HCT116 (cell line): ENCODE measurements at regions not wholly inside any gene's neighbourhood (a gene's known extent, or its start where the extent isn't known, plus 50 kb on each side); places are given as distances from the start of the nearest gene placed in this dataset.

Experiments used
- ATAC-seq: fragments of 200-7000 bp; cut with Tn5 transposase; 2 replicates; pipeline ENCODE4 v1.9.1; 2020; ENCODE audit warnings: mild to moderate bottlenecking, moderate library complexity
- BruUV-seq: library from RNA; stranded (reverse); fragments of 400-500 nt; replicated peaks from 2 replicates; lab custom pipeline; 2021; lab: Mats Ljungman, UMichigan
- CTCF ChIA-PET: fragments of 300-600 bp; sonication (Branson Sonifier 250); formaldehyde crosslinking; loops from one replicate; lab custom pipeline; 2021; ENCODE audit warnings: antibody characterized with exemption; lab: Charles Lee
- POLR2A ChIA-PET: fragments of 300-600, 350-600 bp; sonication (Branson Sonifier 250); formaldehyde crosslinking; loops from one replicate; lab custom pipeline; 2021; ENCODE audit warnings: antibody characterized with exemption; lab: Charles Lee
- RAD21 ChIA-PET, 2 experiments: fragments of 300-600 bp; sonication (Branson Sonifier 250); formaldehyde crosslinking; loops; one replicate each; lab custom pipeline; 2023; ENCODE audit warnings: low total read pairs in 2 of 2; ENCODE audit not compliant: uncharacterized antibody in 2 of 2, unreplicated experiment in 2 of 2, low non-redundant PET in 1 of 2; lab: Charles Lee
- DNase-seq: peaks from one replicate; pipeline ENCODE4 v3.0.0-alpha.2; 2010; ENCODE audit warnings: low read depth, low spot score
- H2AFZ ChIP-seq: fragments of 200-600 bp; shearing (Covaris generic), sonication (generic); 2 replicates; pipeline ENCODE4 v1.6.1; 2017; ENCODE audit warnings: low read depth, mixed run types, mixed read lengths, antibody characterized with exemption, low read length; ENCODE audit not compliant: poor library complexity, severe bottlenecking
- H3K27ac ChIP-seq: 2 replicates; pipeline ENCODE4 v1.5.1; 2012; ENCODE audit warnings: low read depth, low read length
- H3K27me3 ChIP-seq: fragments of 200-600 bp; sonication (generic); 2 replicates; pipeline ENCODE4 v1.6.1; 2016; ENCODE audit warnings: mixed run types, low read length, mixed read lengths; ENCODE audit not compliant: insufficient read depth
- H3K36me3 ChIP-seq, 2 experiments: fragments of 200-500 bp in 1 of 2; fragments of 200-600 bp in 1 of 2; sonication (Bioruptor generic) in 1 of 2; sonication (generic) in 1 of 2; 2 replicates each; pipeline versions ENCODE4 v1.5.1 to v1.6.1; 2014 to 2016; ENCODE audit warnings: low read length in 2 of 2, inconsistent platforms in 1 of 2, mixed read lengths in 1 of 2, mixed run types in 1 of 2; ENCODE audit not compliant: insufficient read depth in 2 of 2, control insufficient read depth in 1 of 2
- H3K4me1 ChIP-seq, 2 experiments: fragments of 200-600 bp in 1 of 2; sonication (generic) in 1 of 2; 2 replicates each; pipeline versions ENCODE4 v1.5.1 to v1.6.1; 2012 to 2017; ENCODE audit warnings: low read length in 2 of 2, inconsistent platforms in 1 of 2, mild to moderate bottlenecking in 1 of 2, mixed read lengths in 1 of 2, mixed run types in 1 of 2, moderate library complexity in 1 of 2; ENCODE audit not compliant: insufficient read depth in 2 of 2, control insufficient read depth in 1 of 2
- H3K4me2 ChIP-seq: fragments of 200-600 bp; sonication (generic); 2 replicates; pipeline ENCODE4 v1.6.1; 2017; ENCODE audit warnings: mixed run types, low read length, mixed read lengths
- H3K4me3 ChIP-seq, 2 experiments: fragments of 200-600 bp in 1 of 2; sonication (generic) in 1 of 2; replicated peaks in 1 of 2; 2 replicates each; pipeline ENCODE4 v1.5.1; 2011 to 2016; ENCODE audit warnings: low read length in 2 of 2, control low read depth in 1 of 2, low read depth in 1 of 2, mild to moderate bottlenecking in 1 of 2, mixed read lengths in 1 of 2, mixed run types in 1 of 2
- H3K79me2 ChIP-seq: fragments of 200-600 bp; sonication (generic); 2 replicates; pipeline ENCODE4 v1.6.1; 2017; ENCODE audit warnings: mild to moderate bottlenecking, mixed run types, low read length, moderate library complexity, mixed read lengths; ENCODE audit not compliant: insufficient read depth
- H3K9ac ChIP-seq: fragments of 200-600 bp; sonication (generic); 2 replicates; pipeline ENCODE4 v1.6.1; 2016; ENCODE audit warnings: low read length, mixed read lengths
- H3K9me2 ChIP-seq: fragments of 200-600 bp; sonication (generic), shearing (Covaris generic); 2 replicates; pipeline ENCODE4 v1.6.1; 2017; ENCODE audit warnings: mixed run types, mild to moderate bottlenecking, moderate library complexity; ENCODE audit not compliant: insufficient read depth
- H3K9me3 ChIP-seq, 2 experiments: fragments of 200-500 bp in 1 of 2; fragments of 200-600 bp in 1 of 2; sonication (Bioruptor generic) in 1 of 2; sonication (generic) in 1 of 2; 2 replicates each; pipeline ENCODE4 v1.6.1; 2014 to 2017; ENCODE audit warnings: low read length in 2 of 2, mixed read lengths in 2 of 2, inconsistent platforms in 1 of 2, low read depth in 1 of 2, mild to moderate bottlenecking in 1 of 2, mixed run types in 1 of 2, moderate library complexity in 1 of 2; ENCODE audit not compliant: control insufficient read depth in 1 of 2, insufficient read depth in 1 of 2
- H4K20me1 ChIP-seq: fragments of 200-600 bp; sonication (generic), shearing (Covaris generic); 2 replicates; pipeline ENCODE4 v1.6.1; 2017; ENCODE audit warnings: mixed run types, mild to moderate bottlenecking, moderate library complexity; ENCODE audit not compliant: insufficient read depth
- ATF3 ChIP-seq: IDR thresholded peaks from 2 replicates; pipeline ENCODE4 v1.6.1; 2012
- CBX3 ChIP-seq: IDR thresholded peaks from 2 replicates; pipeline ENCODE4 v1.6.1; 2012; ENCODE audit warnings: low read depth
- CEBPB ChIP-seq: IDR thresholded peaks from 2 replicates; pipeline ENCODE4 v1.6.1; 2012; ENCODE audit warnings: low read depth
- CTCF ChIP-seq, 3 experiments: fragments of 200-600 bp in 1 of 3; sonication (generic) in 1 of 3; IDR thresholded peaks in 2 of 3; conservative IDR thresholded peaks in 1 of 3; 2 replicates each; pipeline ENCODE4 v1.5.1; 2012 to 2017; ENCODE audit warnings: low read depth in 2 of 3, low read length in 2 of 3, antibody characterized with exemption in 1 of 3, borderline replicate concordance in 1 of 3, control low read depth in 1 of 3, mild to moderate bottlenecking in 1 of 3, mixed read lengths in 1 of 3, mixed run types in 1 of 3, moderate library complexity in 1 of 3; ENCODE audit not compliant: insufficient read depth in 1 of 3
- ELF1 ChIP-seq: IDR thresholded peaks from 2 replicates; pipeline ENCODE4 v1.6.1; 2012; ENCODE audit warnings: low read depth, borderline replicate concordance
- JUND ChIP-seq: IDR thresholded peaks from 2 replicates; pipeline ENCODE4 v1.6.1; 2012
- POLR2A ChIP-seq: IDR thresholded peaks from 2 replicates; pipeline ENCODE4 v1.7.0; 2011; ENCODE audit warnings: borderline replicate concordance; ENCODE audit not compliant: insufficient read depth, insufficient read length; ENCODE audit errors: extremely low read depth
- POLR2AphosphoS5 ChIP-seq: IDR thresholded peaks from 2 replicates; pipeline ENCODE4 v1.6.1; 2011; ENCODE audit warnings: mild to moderate bottlenecking, low read depth, low read length, moderate library complexity
- RAD21 ChIP-seq: IDR thresholded peaks from 2 replicates; pipeline ENCODE4 v1.6.1; 2012; ENCODE audit warnings: low read depth, mild to moderate bottlenecking
- REST ChIP-seq: IDR thresholded peaks from 2 replicates; pipeline ENCODE4 v1.6.1; 2012; ENCODE audit warnings: low read depth
- SP1 ChIP-seq: IDR thresholded peaks from 2 replicates; pipeline ENCODE4 v1.6.1; 2012; ENCODE audit warnings: low read depth
- ZFX ChIP-seq: fragments of 450-650 bp; IDR thresholded peaks from 2 replicates; pipeline ENCODE4 v1.6.1; 2017
- intact Hi-C: fragments of 100-400 bp; cut with micrococcal nuclease; formaldehyde crosslinking; loops from 2 replicates; pipeline ENCODE4 v1.10.0; 2022

- TF ChIP-seq JUND: no peak
- no peak for TF ChIP-seq POLR2A
- no peak for TF ChIP-seq ATF3
- TF ChIP-seq REST: no peak
- TF ChIP-seq RAD21: no peak
- TF ChIP-seq CEBPB: no peak
- TF ChIP-seq POLR2AphosphoS5: no peak
- TF ChIP-seq CTCF (IDR thresholded peaks at IDR 0.05 in 2 of 3, conservative IDR thresholded peaks at IDR 0.05 in 1 of 3; ENCODE audit: borderline replicate concordance in 1 of 3, insufficient read depth in 1 of 3, low read depth in 2 of 3, low read length in 2 of 3): no peak
- TF ChIP-seq ELF1: no peak
- TF ChIP-seq SP1: no peak
- TF ChIP-seq CBX3: no peak
- TF ChIP-seq ZFX: no peak
- ChIA-PET POLR2A (no interaction called here), CTCF (interaction anchor here (1.3 kb wide), 1 partner anchor 12 kb away, joined by 3 read pairs; no protein-coding TSS in a partner anchor), RAD21 (no interaction called here)
- Histone ChIP-seq H3K36me3 (no peaks in the 10 kb centered on the region), H2AFZ (no peak overlapping the region), H4K20me1 (no peaks in the 10 kb centered on the region), H3K79me2 (no peaks in the 10 kb centered on the region), H3K4me2 (no peak overlapping the region), H3K27ac (no peak overlapping the region), H3K4me1 (no peaks in the 10 kb centered on the region), H3K9me3 (no peaks in the 10 kb centered on the region), H3K9ac (no peak overlapping the region), H3K9me2 (no peaks in the 10 kb centered on the region), H3K27me3 (no peaks in the 10 kb centered on the region), H3K4me3 (no peak overlapping the region)
- BruUV-seq: no TSS peak
- ATAC-seq (no peak), DNase-seq (no peak)
- intact Hi-C loops: no loop called here
These were observed 1201.6 kb upstream of the CITED2 start for GRCh38 chr6:140576004-140576555.
